HG03097 (cell line): ENCODE measurements at regions not wholly inside any gene's neighbourhood (a gene's known extent, or its start where the extent isn't known, plus 50 kb on each side); places are given as distances from the start of the nearest gene placed in this dataset.

Experiments used
- ATAC-seq: cut with Tn5 transposase; IDR thresholded peaks from one replicate; pipeline ENCODE4 v1.9.1; 2021; ENCODE audit not compliant: unreplicated experiment, low FRiP score

DNA sequence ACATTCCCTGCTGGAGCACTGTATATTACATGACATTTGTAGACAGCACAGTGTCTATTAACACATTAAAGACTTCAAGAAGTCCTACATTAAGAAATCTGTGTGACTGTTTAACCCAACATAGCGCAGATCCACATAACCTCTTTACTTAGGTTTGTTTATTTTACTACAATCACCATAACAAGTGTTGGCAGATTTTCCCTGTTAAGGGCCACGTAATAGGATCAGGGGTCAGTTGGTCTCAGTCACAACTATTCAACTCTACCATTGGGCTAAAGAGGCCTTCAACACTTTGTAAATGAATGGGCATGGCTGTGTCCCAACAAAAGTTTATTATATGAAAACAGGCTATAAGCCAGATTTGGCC lies 51.3 kb upstream of the ADORA2B start:
- no peak for ATAC-seq

DNA sequence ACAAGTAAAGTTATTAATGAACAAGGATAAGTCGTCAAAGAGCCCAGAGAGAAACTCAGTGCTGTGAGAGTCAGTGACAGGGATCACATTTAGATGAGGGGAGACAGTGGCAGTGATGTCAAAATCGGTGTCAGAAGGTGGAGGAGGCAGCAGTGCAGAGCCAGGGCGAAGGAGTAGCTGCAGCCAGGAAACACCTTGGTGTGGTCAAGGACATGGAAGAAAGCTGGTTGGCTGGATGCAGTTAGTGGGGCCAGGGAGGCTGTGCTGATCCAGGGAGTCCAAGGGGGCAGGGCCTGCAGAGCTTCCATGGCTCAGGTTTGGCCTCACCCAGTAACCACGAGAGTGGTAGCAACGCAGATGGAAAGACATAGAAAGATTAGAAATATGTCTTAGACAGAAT lies 50.7 kb upstream of the ADORA2B start:
- ATAC-seq, result no peak

DNA sequence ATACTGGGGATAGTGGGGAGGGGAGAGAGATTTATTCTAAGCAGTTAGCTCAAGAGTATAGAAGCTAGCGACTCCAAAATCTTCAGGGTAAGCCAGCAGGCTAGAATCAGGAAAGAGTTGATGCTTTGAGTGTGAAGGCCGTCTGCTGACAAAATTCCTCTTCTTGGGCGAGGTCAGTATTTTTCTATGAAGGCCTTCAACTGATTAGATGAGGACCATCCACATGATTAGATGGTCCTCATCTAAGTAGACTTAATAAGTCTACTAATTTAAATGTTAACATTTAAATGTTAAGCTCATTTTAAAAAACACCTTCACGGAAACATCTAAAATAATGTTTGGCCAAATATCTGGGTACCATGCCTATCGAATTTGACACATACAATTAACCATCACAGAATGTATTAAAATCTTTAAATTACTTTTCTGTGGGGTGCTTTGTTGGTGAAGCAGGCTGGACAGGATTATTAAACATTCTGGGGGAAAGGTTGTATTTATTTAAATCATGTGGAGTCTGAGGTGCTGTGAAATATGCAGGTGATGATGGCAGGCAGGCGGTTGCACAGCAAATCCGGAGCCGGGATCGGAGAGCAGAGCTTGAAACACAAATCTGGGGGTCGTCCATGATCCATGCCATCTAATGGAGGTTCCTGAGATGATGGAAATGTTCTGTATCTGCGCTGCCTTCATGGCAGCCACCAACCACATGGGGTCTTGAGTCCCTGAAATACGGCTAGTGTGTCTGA lies 49.8 kb upstream of the ADORA2B start:
- no peak for ATAC-seq
